ELF-1 (cell line): ENCODE measurements at regions not wholly inside any gene's neighbourhood (a gene's known extent, or its start where the extent isn't known, plus 50 kb on each side); places are given as distances from the start of the nearest gene placed in this dataset.
"Not testable (repeated sequence)": the region's sequence is repeated elsewhere in the genome, so short reads cannot be mapped to it uniquely, and the experiment has no call there.

ENCODE experiments used
- DNase-seq: peaks from one replicate; pipeline ENCODE4 v3.0.0-alpha.2; 2016; ENCODE audit warnings: low read depth, low spot score

DNA sequence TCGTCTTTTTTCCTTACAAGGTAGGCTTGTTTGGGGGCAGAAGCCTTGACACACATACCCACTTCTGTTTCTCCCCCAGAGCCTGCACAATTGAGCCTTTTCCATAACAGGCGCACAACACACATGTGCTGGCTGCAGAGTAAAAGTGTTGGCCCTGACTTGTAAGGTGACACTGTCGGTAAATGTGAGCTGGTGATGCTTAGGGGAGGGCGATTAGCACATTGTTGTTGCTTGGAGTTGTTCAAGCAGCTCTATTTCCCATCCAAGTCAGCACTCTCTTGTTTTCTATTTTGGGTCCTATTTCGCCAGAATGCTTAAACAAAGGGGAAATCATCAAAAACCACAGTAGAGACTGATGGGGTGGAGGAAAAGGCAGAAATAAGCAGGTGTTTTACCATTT lies 51.9 kb upstream of the PTPRJ start:
- DNase-seq: no peak

DNA sequence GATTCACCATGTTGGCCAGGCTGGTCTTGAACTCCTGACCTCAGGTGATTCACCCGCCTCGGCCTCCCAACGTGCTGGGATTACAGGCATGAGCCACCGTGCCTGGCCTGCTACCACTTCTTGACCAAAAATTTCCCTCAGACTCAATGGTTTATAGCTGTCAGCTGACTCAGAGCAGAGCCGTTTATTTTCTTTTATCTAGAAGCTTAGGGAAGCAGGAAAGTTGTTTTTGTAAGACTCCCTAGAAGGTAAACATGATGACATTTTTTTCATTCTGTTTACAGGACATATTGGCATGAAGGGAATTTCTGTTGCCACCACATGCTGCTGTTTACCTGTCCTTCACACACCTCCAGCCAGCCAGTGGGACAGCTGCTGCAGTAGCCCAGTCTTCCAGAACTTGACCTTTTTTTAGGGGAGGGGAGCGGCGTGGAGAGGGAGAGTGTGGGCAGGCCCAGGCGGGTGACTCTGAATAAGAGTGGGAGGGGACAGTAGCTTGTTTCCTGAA lies 56.1 kb upstream of the PTPRJ start:
- DNase-seq: no peak

DNA sequence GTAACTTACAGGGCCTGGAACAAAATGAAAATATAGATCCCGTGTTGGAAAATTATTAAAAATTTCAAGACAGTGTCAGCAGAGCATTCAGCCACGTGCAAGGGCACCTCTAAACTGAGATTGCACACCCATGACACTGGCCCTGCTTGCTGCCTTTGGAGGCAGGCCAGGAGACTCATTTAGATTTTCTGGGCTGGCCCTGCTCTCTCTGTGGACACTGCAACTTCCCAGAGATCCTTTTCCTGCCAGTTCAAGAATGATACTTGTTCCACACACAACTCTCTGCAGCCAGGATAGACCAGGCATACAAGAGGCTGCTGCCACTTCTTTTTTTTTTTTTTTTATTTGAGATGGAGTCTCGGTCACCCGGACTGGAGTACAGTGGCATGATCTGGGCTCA lies 56.7 kb upstream of the PTPRJ start:
- DNase-seq: no peak

DNA sequence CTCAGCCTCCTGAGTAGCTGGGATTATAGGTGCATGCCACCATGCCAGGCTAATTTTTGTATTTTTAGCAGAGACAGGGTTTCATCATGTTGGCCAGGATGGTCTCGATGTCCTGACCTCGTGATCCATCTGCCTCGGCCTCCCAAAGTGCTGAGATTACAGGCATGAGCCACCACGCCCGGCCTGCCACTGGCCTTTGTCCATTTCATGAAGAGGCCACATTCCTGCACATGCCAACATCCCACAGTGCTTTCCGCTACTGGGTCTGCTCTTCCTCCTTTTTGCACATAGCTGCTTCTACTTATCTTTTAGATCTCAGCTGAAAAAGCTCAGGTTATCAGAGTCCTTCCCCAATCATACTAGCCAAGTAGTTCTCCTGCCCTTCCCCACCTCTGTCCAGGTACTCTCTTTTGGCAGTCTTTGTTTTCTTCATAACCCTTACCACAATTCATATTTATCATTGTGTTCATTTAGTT lies 59.2 kb upstream of the PTPRJ start:
- not testable (repeated sequence) for DNase-seq

DNA sequence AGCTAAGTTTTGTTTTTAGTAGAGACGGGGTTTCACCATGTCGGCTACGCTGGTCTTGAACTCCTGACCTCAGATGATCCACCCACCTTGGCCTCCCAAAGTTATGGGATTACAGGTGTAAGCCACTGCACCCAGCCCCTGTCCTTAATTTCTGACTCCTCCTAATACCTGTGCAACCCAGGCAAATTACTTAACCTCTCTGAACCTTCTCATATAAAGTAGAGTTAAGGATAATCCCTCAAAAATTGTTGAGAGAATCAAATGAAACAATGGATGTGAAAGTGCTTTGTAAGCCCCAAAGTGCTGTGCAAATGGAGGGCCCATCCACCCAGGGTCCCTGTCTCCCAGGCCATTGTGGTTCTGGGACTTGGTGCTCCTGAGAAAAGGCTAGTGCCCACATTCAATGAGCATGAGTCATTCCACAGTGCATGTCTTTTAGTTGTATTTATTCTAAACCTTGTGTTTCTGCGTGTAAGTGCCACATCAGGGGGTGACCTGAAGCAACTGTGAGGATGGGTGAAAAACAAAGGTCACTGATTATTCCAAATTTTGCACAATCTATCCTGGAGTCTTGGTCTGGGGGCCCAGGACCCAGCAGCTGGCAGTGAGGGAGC lies 61.4 kb upstream of the PTPRJ start:
- DNase-seq: no peak

DNA sequence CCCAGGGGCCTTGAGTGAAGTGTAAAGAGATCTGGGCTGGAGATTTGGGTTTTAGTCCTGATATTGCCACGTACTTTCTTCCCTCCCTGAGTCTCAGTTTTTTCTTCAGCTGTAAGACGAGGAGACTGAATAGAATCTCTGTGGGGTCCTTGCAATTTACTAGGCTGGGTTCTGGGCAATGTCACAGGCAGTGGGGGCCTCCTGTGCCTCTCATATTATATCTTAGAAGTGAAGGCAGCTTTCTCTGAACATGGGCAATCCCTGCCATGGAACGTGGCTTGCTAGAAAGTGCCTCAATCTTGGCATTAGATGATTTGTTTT lies 62.0 kb upstream of the PTPRJ start:
- no peak for DNase-seq

DNA sequence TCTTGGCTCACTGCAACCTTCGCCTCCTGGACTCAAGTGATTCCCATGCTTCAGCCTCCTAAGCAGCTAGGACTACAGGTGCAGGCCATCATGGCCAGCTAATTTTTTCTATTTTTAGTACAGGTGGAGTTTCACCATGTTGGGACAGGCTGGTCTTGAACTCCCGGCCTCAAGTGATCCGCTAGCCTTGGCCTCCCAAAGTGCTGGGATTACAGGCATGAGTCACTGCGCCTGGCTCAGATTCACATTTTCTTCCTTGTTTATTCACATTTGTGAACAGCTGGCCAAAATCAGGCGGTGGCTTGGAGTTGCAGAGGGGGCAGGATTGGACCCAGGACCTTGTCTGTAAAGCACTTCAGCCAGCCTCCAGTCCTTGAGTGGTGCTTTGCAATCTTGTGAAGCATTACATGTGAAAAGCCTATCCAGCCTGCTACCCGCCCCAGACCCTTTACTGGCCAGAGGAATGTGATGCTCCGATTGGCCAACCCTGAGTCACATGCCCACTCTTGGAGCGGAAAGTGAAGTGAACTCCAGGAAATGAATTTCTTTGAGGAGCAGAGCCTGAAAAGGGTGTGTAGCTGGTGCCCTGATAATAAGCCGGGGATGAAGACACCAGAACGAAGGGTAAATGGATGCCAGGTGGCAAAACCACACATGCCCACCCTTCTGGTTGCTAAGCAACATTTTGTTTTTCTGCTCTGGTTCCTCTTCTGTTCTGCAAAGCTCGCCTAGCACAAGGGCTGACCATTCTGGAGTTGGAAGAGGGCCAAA lies 62.6 kb upstream of the PTPRJ start:
- peak; percentile 80 for DNase-seq

DNA sequence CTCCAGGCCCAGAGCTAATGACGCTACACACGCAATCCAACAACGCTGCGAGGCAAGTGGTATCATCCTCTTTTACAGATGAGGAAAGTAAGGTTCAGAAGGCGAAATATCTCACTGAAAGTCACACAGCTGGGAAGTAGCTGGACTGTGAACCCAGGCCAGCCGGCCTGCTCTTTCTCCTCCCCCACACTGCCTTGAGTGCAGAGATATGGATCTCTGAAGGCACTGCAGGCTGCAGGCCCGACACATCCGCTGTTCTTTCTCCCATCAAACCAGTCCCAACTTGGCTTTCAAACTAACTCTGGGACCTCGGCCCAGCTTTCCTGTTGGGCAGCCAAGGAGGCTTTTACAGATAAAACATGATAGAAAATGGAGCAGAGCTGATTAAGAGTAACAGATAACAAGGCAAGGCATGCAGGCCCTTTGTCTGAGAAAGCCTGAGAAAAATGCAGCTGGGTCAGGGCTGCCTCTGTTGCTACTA lies 64.0 kb upstream of the PTPRJ start:
- DNase-seq: peak; percentile 87

DNA sequence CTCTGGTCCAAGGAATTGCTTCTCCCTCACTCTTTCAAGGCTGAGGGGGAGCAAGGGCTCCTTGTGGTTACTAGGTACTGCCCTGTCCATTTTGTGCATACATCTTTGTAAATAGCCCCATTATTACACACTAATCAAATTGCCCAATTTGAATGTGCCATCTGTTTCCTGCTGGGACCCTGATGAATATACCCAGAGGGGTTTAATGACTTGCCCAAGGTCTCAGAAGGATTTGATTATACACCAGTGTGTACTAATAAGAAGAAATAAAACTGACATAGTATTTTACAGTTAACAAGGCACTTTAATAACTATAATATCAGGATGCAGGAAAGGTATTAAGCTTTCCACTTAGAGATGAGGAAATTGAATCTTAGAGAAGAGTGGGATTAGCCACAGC lies 64.6 kb upstream of the PTPRJ start:
- no peak for DNase-seq

DNA sequence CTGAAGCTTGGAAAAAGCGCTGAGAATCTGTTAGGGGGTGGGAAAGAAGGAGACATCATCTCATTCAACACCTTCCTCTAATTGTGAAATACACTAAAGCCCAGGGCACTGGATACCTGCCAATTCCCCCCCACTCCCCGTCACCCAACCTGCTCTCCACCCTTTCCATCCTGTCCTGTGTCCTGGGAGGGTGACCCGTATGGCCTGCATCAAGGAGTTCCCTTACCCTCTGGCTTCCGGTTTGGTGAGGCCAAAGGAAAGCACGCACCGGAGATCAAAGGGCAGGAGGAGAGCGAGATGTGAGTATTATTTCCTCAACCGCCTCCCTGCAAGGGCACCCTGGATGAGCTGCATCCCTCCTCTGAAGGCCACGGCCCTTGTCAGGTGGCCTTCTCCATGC lies 65.0 kb upstream of the PTPRJ start:
- DNase-seq: no peak

DNA sequence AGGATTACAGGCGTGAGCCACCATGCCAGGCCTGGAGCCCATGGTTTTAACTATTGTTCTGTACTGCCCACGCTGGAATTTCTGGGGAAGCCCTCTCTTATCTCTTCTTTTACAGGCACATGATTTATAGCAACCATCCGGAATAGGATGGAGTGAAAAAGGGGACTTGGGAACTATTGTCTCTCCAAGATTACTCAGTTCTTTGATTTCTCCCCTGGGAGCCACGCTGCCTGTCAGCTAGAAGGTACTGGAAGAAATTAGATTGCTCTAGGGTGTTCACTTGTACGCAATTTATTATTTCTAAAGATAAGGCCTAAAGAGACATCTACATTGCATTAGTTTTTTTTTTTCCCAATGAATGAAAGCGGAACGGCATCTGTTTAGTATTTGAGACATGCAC lies 65.6 kb upstream of the PTPRJ start:
- no peak for DNase-seq

DNA sequence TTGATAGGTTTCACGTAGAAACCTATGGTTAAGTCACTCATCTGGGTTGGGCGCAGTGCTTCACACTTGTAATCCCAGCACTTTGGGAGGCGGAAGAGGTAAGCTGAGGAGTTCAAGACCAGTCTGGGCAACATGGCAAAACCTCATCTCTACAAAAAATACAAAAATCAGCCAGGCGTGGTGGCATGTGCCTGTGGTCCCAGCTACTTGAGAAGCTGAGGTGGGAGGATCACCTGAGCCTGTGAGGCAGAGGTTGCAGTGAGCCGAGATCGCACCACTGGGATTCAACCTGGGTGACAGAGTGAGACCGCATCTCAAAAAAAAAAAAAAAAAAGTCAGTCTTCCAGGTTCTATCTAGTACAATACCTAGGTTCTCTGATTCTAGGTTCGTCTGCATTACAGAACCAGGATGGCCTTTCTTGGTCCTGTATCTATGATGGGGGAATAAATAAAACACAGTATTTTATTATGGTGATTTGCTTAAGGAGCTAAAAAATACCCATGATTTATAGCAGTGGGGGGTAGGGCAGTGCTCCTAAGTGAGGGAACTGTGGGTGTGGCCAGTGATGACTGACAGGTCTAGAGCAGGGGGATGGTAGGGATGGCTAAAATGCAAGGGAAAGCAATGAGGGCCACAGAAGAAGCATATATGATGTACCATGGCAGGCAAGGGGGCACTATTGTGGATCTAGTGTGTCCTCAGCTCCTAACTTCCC lies 65.5 kb upstream of the NUP160 start:
- DNase-seq: no peak

DNA sequence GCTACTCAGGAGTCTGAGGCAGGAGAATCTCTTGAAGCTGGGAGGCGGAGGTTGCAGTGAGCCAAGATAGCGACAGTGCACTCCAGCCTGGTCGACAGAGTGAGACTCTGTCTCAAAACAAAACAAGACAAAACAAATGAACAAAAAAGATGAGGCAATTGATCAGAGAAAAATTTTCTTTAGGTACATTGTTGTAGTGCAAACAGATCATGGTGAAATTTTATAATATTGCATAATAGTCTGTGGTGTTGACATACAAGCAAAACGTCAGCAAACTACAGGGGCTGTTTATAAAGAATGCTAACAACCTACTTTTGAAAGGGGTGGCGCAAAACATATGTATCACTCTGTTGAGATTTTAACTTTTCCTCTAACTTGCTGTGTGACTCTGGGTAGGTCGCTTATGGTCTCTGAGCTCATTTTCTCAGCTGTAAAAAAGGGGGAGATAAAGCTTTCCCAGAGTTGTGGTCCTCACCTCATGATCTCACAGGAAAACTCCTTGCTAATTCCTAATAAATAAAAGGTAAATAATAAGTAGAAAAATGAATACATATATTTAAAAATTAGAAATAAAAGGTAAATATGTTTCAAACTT lies 64.8 kb upstream of the NUP160 start:
- no peak for DNase-seq

DNA sequence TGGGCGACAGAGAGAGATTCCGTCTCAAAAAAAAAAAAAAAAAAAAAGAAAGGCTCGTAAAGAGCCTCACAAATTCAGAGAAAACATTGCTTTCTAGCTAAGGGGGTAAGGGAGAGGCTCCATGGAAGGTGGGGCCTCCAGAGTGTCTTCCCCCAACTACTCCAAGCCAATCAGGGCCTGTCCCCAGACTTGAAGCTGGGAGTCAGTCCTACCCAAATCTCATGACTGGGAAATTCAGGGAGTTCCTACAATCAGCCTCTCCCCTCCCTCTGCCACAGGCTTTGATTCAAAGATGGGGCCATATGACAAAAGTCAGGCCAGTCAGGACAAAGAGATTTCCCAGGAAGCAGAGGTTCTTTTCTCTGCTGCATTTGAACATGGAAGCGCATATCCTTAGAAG lies 63.0 kb upstream of the NUP160 start:
- DNase-seq: no peak

DNA sequence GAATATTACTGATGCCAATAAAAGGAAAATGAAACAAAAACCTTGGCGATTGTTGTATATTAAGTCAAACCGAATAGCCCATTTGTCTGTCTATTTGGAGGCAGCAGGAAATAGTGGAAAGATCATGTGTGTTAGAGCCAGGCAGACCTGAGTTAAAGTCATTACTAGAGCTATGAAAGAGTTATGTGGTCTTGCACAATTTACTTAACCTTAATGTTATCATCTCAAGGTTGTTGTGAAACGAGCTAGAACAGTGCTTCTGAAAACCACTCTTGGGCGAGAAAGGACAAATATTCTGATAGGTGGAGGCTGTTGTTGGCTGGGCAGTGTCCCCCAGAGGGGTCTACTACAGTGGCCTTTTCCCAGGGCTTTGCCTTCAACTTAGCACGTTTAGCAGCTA lies 60.0 kb upstream of the NUP160 start:
- DNase-seq: no peak

DNA sequence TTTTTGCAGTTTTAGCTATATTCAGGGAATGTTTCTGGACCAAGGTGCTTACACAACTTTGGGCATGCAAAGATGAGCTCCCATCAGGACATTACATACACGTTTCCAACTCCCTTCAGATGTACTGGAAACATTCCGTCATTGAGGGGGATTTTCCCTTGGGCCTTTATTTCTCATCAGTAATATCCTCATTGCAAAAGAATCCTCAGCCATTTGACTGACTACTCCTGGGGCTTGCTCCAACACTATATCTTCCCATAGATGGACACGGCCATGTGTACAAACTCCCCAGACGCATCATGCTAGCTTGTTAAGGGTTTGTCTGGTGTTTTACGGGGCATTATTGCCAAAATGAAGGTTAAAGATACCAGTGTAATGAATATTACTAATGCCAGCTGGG lies 59.3 kb upstream of the NUP160 start:
- DNase-seq: no peak

DNA sequence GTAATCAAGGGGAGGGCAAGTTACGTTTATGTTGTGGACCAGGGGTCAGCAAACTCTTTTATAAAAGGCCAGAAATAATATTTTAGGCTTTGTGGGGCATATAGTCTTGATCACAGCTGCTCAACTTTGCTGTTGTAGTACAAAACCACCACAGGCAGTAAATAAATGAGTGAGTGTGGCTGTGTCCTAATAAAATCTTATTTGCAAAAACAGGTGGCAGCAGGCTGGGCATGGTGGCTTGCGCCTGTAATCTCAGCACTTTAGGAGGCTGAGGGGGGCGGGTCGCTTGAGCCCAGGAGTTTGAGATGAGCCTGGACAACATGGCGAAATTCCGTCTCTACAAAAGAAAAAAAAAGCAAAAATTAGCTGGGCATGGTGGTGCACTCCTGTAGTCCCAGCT lies 57.9 kb upstream of the NUP160 start:
- no peak for DNase-seq

DNA sequence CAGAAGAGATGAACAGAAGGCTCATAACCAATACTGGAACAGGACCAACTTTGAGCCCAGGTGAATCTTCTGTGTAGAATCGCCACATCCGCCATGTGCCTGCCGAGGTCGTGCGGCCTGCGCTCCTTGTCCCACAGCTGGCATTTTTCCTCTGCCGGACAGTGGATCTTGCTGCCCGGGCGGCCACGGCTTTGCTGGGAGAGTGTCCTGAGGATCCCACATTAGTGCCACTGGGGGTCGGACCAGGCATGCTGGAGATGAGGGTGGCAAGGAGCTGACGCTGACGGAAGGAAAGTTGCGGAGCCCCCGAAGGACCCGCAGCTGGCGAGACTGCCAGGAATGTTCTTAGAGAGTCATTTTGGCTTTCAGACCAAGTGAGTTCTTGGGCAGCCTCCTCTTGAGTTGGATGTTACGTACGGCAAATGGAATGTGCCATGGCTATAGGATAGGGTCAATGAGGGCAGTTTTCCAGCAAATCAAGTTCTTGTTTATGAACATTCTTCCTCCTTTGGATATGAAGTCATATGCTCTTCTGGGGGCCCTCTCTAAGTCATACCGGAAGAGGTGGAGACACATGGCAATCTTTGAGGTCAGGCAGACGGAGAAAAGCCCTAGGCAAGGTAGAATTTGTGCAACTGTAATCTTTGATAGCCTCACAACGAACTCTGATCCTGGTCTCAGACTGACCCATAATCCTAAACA lies 57.4 kb upstream of the NUP160 start:
- DNase-seq: no peak

DNA sequence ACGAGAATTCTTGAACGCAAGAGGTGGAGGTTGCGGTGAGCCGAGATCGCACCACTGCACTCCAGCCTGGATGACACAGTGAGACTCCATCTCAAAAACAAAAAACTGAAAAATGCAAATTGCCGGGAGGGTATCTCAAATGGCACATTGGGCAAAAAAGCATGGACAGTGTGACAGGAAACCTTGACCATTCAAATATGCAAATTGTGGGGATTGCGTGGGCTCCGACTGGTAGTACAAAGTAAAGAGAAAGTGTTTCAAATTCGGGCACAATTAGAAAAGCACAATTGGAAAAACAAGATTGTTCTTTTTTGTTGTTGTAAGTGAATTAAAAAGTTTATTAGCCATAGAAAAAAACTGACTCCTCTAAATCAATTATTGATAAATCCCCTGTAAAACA lies 56.7 kb upstream of the NUP160 start:
- no peak for DNase-seq

DNA sequence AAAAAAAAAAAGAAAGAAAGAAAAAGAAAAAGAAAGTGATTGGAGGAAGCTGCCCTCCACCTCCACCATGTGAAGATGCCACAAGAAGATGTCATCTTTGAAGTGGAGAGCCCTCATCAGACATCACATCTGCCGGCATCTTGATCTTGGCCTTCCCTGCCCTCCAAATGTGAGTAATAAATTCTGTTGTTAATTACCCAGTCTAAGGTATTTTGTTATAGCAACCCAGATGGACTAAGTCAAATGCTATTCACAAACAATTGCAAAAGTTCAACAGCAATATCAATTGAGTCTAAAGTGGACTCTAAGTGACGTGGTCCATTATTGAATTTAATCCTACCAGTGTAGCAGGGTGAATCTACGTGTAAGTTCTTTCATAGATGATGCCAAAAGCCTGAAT lies 55.9 kb upstream of the NUP160 start:
- no peak for DNase-seq

DNA sequence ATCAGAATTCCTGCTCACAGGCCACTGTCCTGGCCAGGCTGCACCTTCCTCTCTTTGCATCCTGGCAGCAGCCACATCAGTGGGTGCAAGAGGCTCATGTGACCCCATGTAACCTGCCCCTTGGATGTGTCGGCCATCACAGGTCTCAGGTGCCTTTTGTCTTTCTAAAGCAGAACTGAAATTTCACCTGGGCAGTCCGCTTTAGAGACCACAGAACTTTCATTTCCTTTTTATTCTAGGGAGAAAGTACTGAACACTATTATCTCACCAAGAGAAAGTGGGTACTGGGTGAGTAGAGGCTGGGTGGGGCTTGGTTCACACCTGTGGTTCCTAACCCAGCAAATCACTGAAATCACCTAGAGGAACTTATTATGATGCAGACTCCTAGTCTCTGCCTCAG lies 51.7 kb upstream of the NUP160 start:
- DNase-seq: no peak
